ENCODE measurements at regions not wholly inside any gene's neighbourhood (a gene's known extent, or its start where the extent isn't known, plus 50 kb on each side); places are given as distances from the start of the nearest gene placed in this dataset.

GRCh38 chr4:60128888-60129287 lies 1071.2 kb upstream of the ADGRL3 start:
- Histone ChIP-seq H3K4me3 (ENCODE audit: low read depth in 1 of 2, low read length in 2 of 2) (no peak overlapping the region), H3K9me3 (ENCODE audit: control insufficient read depth in 1 of 2, low read length in 2 of 2) (no peaks in the 10 kb centered on the region), H3K4me1 (ENCODE audit: control insufficient read depth in 1 of 2, insufficient read depth in 2 of 2, low read length in 2 of 2) (no peaks in the 10 kb centered on the region), H3K36me3 (ENCODE audit: control insufficient read depth in 1 of 2, insufficient read depth in 2 of 2, low read length in 2 of 2) (no peaks in the 10 kb centered on the region), H3K27ac (ENCODE audit: low read depth, low read length) (no peak overlapping the region), H3K27me3 (ENCODE audit: control insufficient read depth in 1 of 2, insufficient read depth in 2 of 2, low read length in 2 of 2) (no peaks in the 10 kb centered on the region), H3K9ac (ENCODE audit: low read depth in 1 of 2, low read length in 2 of 2) (no peak overlapping the region)

GRCh38 chr4:60129740-60130139 lies 1070.4 kb upstream of the ADGRL3 start:
- no peaks in the 10 kb centered on the region for H3K36me3 ChIP-seq (ENCODE audit: control insufficient read depth in 1 of 2, insufficient read depth in 2 of 2, low read length in 2 of 2)
- H3K4me1 ChIP-seq (ENCODE audit: control insufficient read depth in 1 of 2, insufficient read depth in 2 of 2, low read length in 2 of 2): no peaks in the 10 kb centered on the region

GRCh38 chr4:60133375-60133774 lies 1066.8 kb upstream of the ADGRL3 start:
- Histone ChIP-seq H3K9ac (ENCODE audit: low read depth in 1 of 2, low read length in 2 of 2) (no peak overlapping the region), H3K4me3 (ENCODE audit: low read depth in 1 of 2, low read length in 2 of 2) (no peak overlapping the region), H3K4me1 (ENCODE audit: control insufficient read depth in 1 of 2, insufficient read depth in 2 of 2, low read length in 2 of 2) (no peaks in the 10 kb centered on the region), H3K36me3 (ENCODE audit: control insufficient read depth in 1 of 2, insufficient read depth in 2 of 2, low read length in 2 of 2) (no peaks in the 10 kb centered on the region), H3K9me3 (ENCODE audit: control insufficient read depth in 1 of 2, low read length in 2 of 2) (no peaks in the 10 kb centered on the region), H3K27me3 (ENCODE audit: control insufficient read depth in 1 of 2, insufficient read depth in 2 of 2, low read length in 2 of 2) (no peaks in the 10 kb centered on the region), H3K27ac (ENCODE audit: low read depth, low read length) (no peak overlapping the region)

More at GRCh38 chr4:60129740-60130139, 1070.4 kb upstream of the ADGRL3 start:
- Histone ChIP-seq H3K27me3 (ENCODE audit: control insufficient read depth in 1 of 2, insufficient read depth in 2 of 2, low read length in 2 of 2) (no peaks in the 10 kb centered on the region), H3K9me3 (ENCODE audit: control insufficient read depth in 1 of 2, low read length in 2 of 2) (no peaks in the 10 kb centered on the region), H3K9ac (ENCODE audit: low read depth in 1 of 2, low read length in 2 of 2) (no peak overlapping the region), H3K4me3 (ENCODE audit: low read depth in 1 of 2, low read length in 2 of 2) (no peak overlapping the region), H3K27ac (ENCODE audit: low read depth, low read length) (no peak overlapping the region)

- Histone ChIP-seq H3K4me3 (ENCODE audit: low read depth in 1 of 2, low read length in 2 of 2) (no peak overlapping the region), H3K9me3 (ENCODE audit: control insufficient read depth in 1 of 2, low read length in 2 of 2) (no peaks in the 10 kb centered on the region), H3K9ac (ENCODE audit: low read depth in 1 of 2, low read length in 2 of 2) (no peak overlapping the region), H3K27me3 (ENCODE audit: control insufficient read depth in 1 of 2, insufficient read depth in 2 of 2, low read length in 2 of 2) (no peaks in the 10 kb centered on the region), H3K27ac (ENCODE audit: low read depth, low read length) (no peak overlapping the region), H3K4me1 (ENCODE audit: control insufficient read depth in 1 of 2, insufficient read depth in 2 of 2, low read length in 2 of 2) (no peaks in the 10 kb centered on the region), H3K36me3 (ENCODE audit: control insufficient read depth in 1 of 2, insufficient read depth in 2 of 2, low read length in 2 of 2) (no peaks in the 10 kb centered on the region)
These were observed 1066.0 kb upstream of the ADGRL3 start for GRCh38 chr4:60134099-60134498.

GRCh38 chr4:60155088-60155487 lies 1045.0 kb upstream of the ADGRL3 start:
- Histone ChIP-seq H3K4me1 (ENCODE audit: control insufficient read depth in 1 of 2, insufficient read depth in 2 of 2, low read length in 2 of 2) (no peaks in the 10 kb centered on the region), H3K36me3 (ENCODE audit: control insufficient read depth in 1 of 2, insufficient read depth in 2 of 2, low read length in 2 of 2) (no peaks in the 10 kb centered on the region), H3K4me3 (ENCODE audit: low read depth in 1 of 2, low read length in 2 of 2) (no peak overlapping the region), H3K27ac (ENCODE audit: low read depth, low read length) (no peak overlapping the region), H3K27me3 (ENCODE audit: control insufficient read depth in 1 of 2, insufficient read depth in 2 of 2, low read length in 2 of 2) (no peaks in the 10 kb centered on the region), H3K9ac (ENCODE audit: low read depth in 1 of 2, low read length in 2 of 2) (no peak overlapping the region), H3K9me3 (ENCODE audit: control insufficient read depth in 1 of 2, low read length in 2 of 2) (peaks cover 4 to 9% of the 10 kb centered on the region in 2 donors)

- H3K9me3 ChIP-seq (ENCODE audit: control insufficient read depth in 1 of 2, low read length in 2 of 2): peaks cover 4 to 10% of the 10 kb centered on the region in 2 donors
- no peaks in the 10 kb centered on the region for H3K4me1 ChIP-seq (ENCODE audit: control insufficient read depth in 1 of 2, insufficient read depth in 2 of 2, low read length in 2 of 2)
- no peaks in the 10 kb centered on the region for H3K36me3 ChIP-seq (ENCODE audit: control insufficient read depth in 1 of 2, insufficient read depth in 2 of 2, low read length in 2 of 2)
- no peak overlapping the region for H3K4me3 ChIP-seq (ENCODE audit: low read depth in 1 of 2, low read length in 2 of 2)
- no peak overlapping the region for H3K27ac ChIP-seq (ENCODE audit: low read depth, low read length)
- H3K27me3 ChIP-seq (ENCODE audit: control insufficient read depth in 1 of 2, insufficient read depth in 2 of 2, low read length in 2 of 2): no peaks in the 10 kb centered on the region
- no peak overlapping the region for H3K9ac ChIP-seq (ENCODE audit: low read depth in 1 of 2, low read length in 2 of 2)
These were observed 1027.0 kb upstream of the ADGRL3 start for GRCh38 chr4:60173103-60173502.

- Histone ChIP-seq H3K9ac (ENCODE audit: low read depth in 1 of 2, low read length in 2 of 2) (no peak overlapping the region), H3K9me3 (ENCODE audit: control insufficient read depth in 1 of 2, low read length in 2 of 2) (peaks cover 4 to 10% of the 10 kb centered on the region in 2 donors), H3K27me3 (ENCODE audit: control insufficient read depth in 1 of 2, insufficient read depth in 2 of 2, low read length in 2 of 2) (no peaks in the 10 kb centered on the region), H3K4me3 (ENCODE audit: low read depth in 1 of 2, low read length in 2 of 2) (no peak overlapping the region), H3K27ac (ENCODE audit: low read depth, low read length) (no peak overlapping the region), H3K36me3 (ENCODE audit: control insufficient read depth in 1 of 2, insufficient read depth in 2 of 2, low read length in 2 of 2) (no peaks in the 10 kb centered on the region), H3K4me1 (ENCODE audit: control insufficient read depth in 1 of 2, insufficient read depth in 2 of 2, low read length in 2 of 2) (no peaks in the 10 kb centered on the region)
These were observed 1026.4 kb upstream of the ADGRL3 start for GRCh38 chr4:60173718-60174117.

- Histone ChIP-seq H3K4me3 (ENCODE audit: low read depth in 1 of 2, low read length in 2 of 2) (no peak overlapping the region), H3K9ac (ENCODE audit: low read depth in 1 of 2, low read length in 2 of 2) (no peak overlapping the region), H3K36me3 (ENCODE audit: control insufficient read depth in 1 of 2, insufficient read depth in 2 of 2, low read length in 2 of 2) (no peaks in the 10 kb centered on the region), H3K27me3 (ENCODE audit: control insufficient read depth in 1 of 2, insufficient read depth in 2 of 2, low read length in 2 of 2) (no peaks in the 10 kb centered on the region), H3K4me1 (ENCODE audit: control insufficient read depth in 1 of 2, insufficient read depth in 2 of 2, low read length in 2 of 2) (no peaks in the 10 kb centered on the region), H3K9me3 (ENCODE audit: control insufficient read depth in 1 of 2, low read length in 2 of 2) (peaks cover 4 to 10% of the 10 kb centered on the region in 2 donors), H3K27ac (ENCODE audit: low read depth, low read length) (no peak overlapping the region)
These were observed 1024.9 kb upstream of the ADGRL3 start for GRCh38 chr4:60175241-60175640.

GRCh38 chr4:60187428-60187827 lies 1012.7 kb upstream of the ADGRL3 start:
- no peak overlapping the region for H3K9ac ChIP-seq (ENCODE audit: low read depth in 1 of 2, low read length in 2 of 2)
- H3K9me3 ChIP-seq (ENCODE audit: control insufficient read depth in 1 of 2, low read length in 2 of 2): peaks cover 2 to 4% of the 10 kb centered on the region in 2 donors
- no peak overlapping the region for H3K4me3 ChIP-seq (ENCODE audit: low read depth in 1 of 2, low read length in 2 of 2)
- no peaks in the 10 kb centered on the region for H3K36me3 ChIP-seq (ENCODE audit: control insufficient read depth in 1 of 2, insufficient read depth in 2 of 2, low read length in 2 of 2)
- H3K27ac ChIP-seq (ENCODE audit: low read depth, low read length): no peak overlapping the region
- H3K27me3 ChIP-seq (ENCODE audit: control insufficient read depth in 1 of 2, insufficient read depth in 2 of 2, low read length in 2 of 2): no peaks in the 10 kb centered on the region
- H3K4me1 ChIP-seq (ENCODE audit: control insufficient read depth in 1 of 2, insufficient read depth in 2 of 2, low read length in 2 of 2): no peaks in the 10 kb centered on the region

GRCh38 chr4:60189286-60189685 lies 1010.8 kb upstream of the ADGRL3 start:
- H3K4me3 ChIP-seq (ENCODE audit: low read depth in 1 of 2, low read length in 2 of 2): no peak overlapping the region

GRCh38 chr4:60194214-60194613 lies 1005.9 kb upstream of the ADGRL3 start:
- Histone ChIP-seq H3K4me1 (ENCODE audit: control insufficient read depth in 1 of 2, insufficient read depth in 2 of 2, low read length in 2 of 2) (no peaks in the 10 kb centered on the region), H3K36me3 (ENCODE audit: control insufficient read depth in 1 of 2, insufficient read depth in 2 of 2, low read length in 2 of 2) (no peaks in the 10 kb centered on the region), H3K27ac (ENCODE audit: low read depth, low read length) (no peak overlapping the region), H3K9me3 (ENCODE audit: control insufficient read depth in 1 of 2, low read length in 2 of 2) (peaks cover 2 to 3% of the 10 kb centered on the region in 2 donors), H3K27me3 (ENCODE audit: control insufficient read depth in 1 of 2, insufficient read depth in 2 of 2, low read length in 2 of 2) (no peaks in the 10 kb centered on the region), H3K9ac (ENCODE audit: low read depth in 1 of 2, low read length in 2 of 2) (no peak overlapping the region), H3K4me3 (ENCODE audit: low read depth in 1 of 2, low read length in 2 of 2) (no peak overlapping the region)

More at GRCh38 chr4:60189286-60189685, 1010.8 kb upstream of the ADGRL3 start:
- Histone ChIP-seq H3K27ac (ENCODE audit: low read depth, low read length) (no peak overlapping the region), H3K9me3 (ENCODE audit: control insufficient read depth in 1 of 2, low read length in 2 of 2) (peaks cover 2 to 4% of the 10 kb centered on the region in 2 donors), H3K36me3 (ENCODE audit: control insufficient read depth in 1 of 2, insufficient read depth in 2 of 2, low read length in 2 of 2) (no peaks in the 10 kb centered on the region), H3K4me1 (ENCODE audit: control insufficient read depth in 1 of 2, insufficient read depth in 2 of 2, low read length in 2 of 2) (no peaks in the 10 kb centered on the region), H3K9ac (ENCODE audit: low read depth in 1 of 2, low read length in 2 of 2) (no peak overlapping the region), H3K27me3 (ENCODE audit: control insufficient read depth in 1 of 2, insufficient read depth in 2 of 2, low read length in 2 of 2) (no peaks in the 10 kb centered on the region)

All from duodenal mucosa (tissue), 2 donors.